HL-60/S4 treated with phorbol 12-myristate 13-acetate at 8.2 ng/mL for 4 days and 3 days (cell line): ENCODE measurements at regions not wholly inside any gene's neighbourhood (a gene's known extent, or its start where the extent isn't known, plus 50 kb on each side); places are given as distances from the start of the nearest gene placed in this dataset.
"Not testable (repeated sequence)": the region's sequence is repeated elsewhere in the genome, so short reads cannot be mapped to it uniquely, and the experiment has no call there.

Experiments used
- in situ Hi-C: fragments of 300-500 bp; cut with MboI; formaldehyde crosslinking; loops from 2 replicates; pipeline ENCODE4 v1.15.0; 2022; ENCODE audit warnings: low sequenced_read_pairs

GRCh38 chr1:194860248-194861201 lies 1674.1 kb upstream of the B3GALT2 start:
- in situ Hi-C loops: no loop called here

GRCh38 chr1:194859481-194860154 lies 1673.2 kb upstream of the B3GALT2 start:
- in situ Hi-C loops: not testable (repeated sequence)

- in situ Hi-C loops: not testable (repeated sequence)
Measured at GRCh38 chr1:194858811-194859480, 1672.5 kb upstream of the B3GALT2 start.

- in situ Hi-C loops: no loop called here
Measured at GRCh38 chr1:194857413-194857812, 1671.0 kb upstream of the B3GALT2 start.

GRCh38 chr1:194848846-194849245 lies 1662.4 kb upstream of the B3GALT2 start:
- in situ Hi-C loops: no loop called here

GRCh38 chr1:194846488-194846887 lies 1660.1 kb upstream of the B3GALT2 start:
- in situ Hi-C loops: no loop called here

- in situ Hi-C loops: no loop called here
Measured at GRCh38 chr1:194843077-194843476, 1656.7 kb upstream of the B3GALT2 start.

- in situ Hi-C loops: no loop called here
Measured at GRCh38 chr1:194833111-194833510, 1646.7 kb upstream of the B3GALT2 start.

GRCh38 chr1:194831595-194831994 lies 1645.2 kb upstream of the B3GALT2 start:
- in situ Hi-C loops: not testable (repeated sequence)

GRCh38 chr1:194830387-194830786 lies 1644.0 kb upstream of the B3GALT2 start:
- in situ Hi-C loops: no loop called here

- in situ Hi-C loops: no loop called here
Measured at GRCh38 chr1:194829492-194829891, 1643.1 kb upstream of the B3GALT2 start.

- in situ Hi-C loops: no loop called here
Measured at GRCh38 chr1:194825382-194825781, 1639.0 kb upstream of the B3GALT2 start.

- in situ Hi-C loops: no loop called here
Measured at GRCh38 chr1:194821091-194821490, 1634.7 kb upstream of the B3GALT2 start.

GRCh38 chr1:194818674-194819073 lies 1632.3 kb upstream of the B3GALT2 start:
- in situ Hi-C loops: no loop called here

- in situ Hi-C loops: no loop called here
Measured at GRCh38 chr1:194816859-194817258, 1630.4 kb upstream of the B3GALT2 start.

- in situ Hi-C loops: no loop called here
Measured at GRCh38 chr1:194813096-194813495, 1626.7 kb upstream of the B3GALT2 start.

GRCh38 chr1:194809665-194810064 lies 1623.3 kb upstream of the B3GALT2 start:
- in situ Hi-C loops: no loop called here

GRCh38 chr1:194809215-194809614 lies 1622.8 kb upstream of the B3GALT2 start:
- in situ Hi-C loops: no loop called here

- in situ Hi-C loops: no loop called here
Measured at GRCh38 chr1:194807530-194808220, 1621.3 kb upstream of the B3GALT2 start.

GRCh38 chr1:194802572-194802971 lies 1616.2 kb upstream of the B3GALT2 start:
- in situ Hi-C loops: no loop called here
